ENCODE measurements at regions not wholly inside any gene's neighbourhood (a gene's known extent, or its start where the extent isn't known, plus 50 kb on each side); places are given as distances from the start of the nearest gene placed in this dataset.

- TF ChIP-seq CTCF (IDR thresholded peaks at IDR 0.05; ENCODE audit: extremely low read depth, low read depth, low read length) = no peak
- Histone ChIP-seq H2AFZ (ENCODE audit: low read length) (no peak overlapping the region), H4K20me1 (ENCODE audit: insufficient read depth, low read length) (no peaks in the 10 kb centered on the region), H3K9me3 (ENCODE audit: low read depth, low read length) (no peaks in the 10 kb centered on the region), H3K27ac (ENCODE audit: low read depth, low read length) (no peak overlapping the region), H3K4me3 (ENCODE audit: insufficient read depth, low read length) (no peak overlapping the region), H3K36me3 (ENCODE audit: insufficient read depth, low read length) (no peaks in the 10 kb centered on the region), H3K4me2 (ENCODE audit: insufficient read depth, low read length) (no peak overlapping the region), H3K4me1 (ENCODE audit: insufficient read depth, low read length) (no peaks in the 10 kb centered on the region), H3K79me2 (ENCODE audit: insufficient read depth, low read length) (no peaks in the 10 kb centered on the region), H3K27me3 (ENCODE audit: insufficient read depth, low read length) (no peaks in the 10 kb centered on the region)
- DNase-seq (ENCODE audit: insufficient read length, low spot score, missing footprints) = no peak
These were observed 886.1 kb upstream of the MIR17HG start for GRCh38 chr13:90461398-90461797.

- no peak for DNase-seq (ENCODE audit: insufficient read length, low spot score, missing footprints)
- no peaks in the 10 kb centered on the region for H3K36me3 ChIP-seq (ENCODE audit: insufficient read depth, low read length)
- H3K27me3 ChIP-seq (ENCODE audit: insufficient read depth, low read length) = no peaks in the 10 kb centered on the region
- H4K20me1 ChIP-seq (ENCODE audit: insufficient read depth, low read length) = no peaks in the 10 kb centered on the region
- H3K4me2 ChIP-seq (ENCODE audit: insufficient read depth, low read length) = no peak overlapping the region
- H3K4me3 ChIP-seq (ENCODE audit: insufficient read depth, low read length) = no peak overlapping the region
- no peak overlapping the region for H2AFZ ChIP-seq (ENCODE audit: low read length)
- H3K9me3 ChIP-seq (ENCODE audit: low read depth, low read length) = no peaks in the 10 kb centered on the region
- TF ChIP-seq CTCF (IDR thresholded peaks at IDR 0.05; ENCODE audit: extremely low read depth, low read depth, low read length) = no peak
- H3K27ac ChIP-seq (ENCODE audit: low read depth, low read length) = no peak overlapping the region
- no peaks in the 10 kb centered on the region for H3K4me1 ChIP-seq (ENCODE audit: insufficient read depth, low read length)
- H3K79me2 ChIP-seq (ENCODE audit: insufficient read depth, low read length) = no peaks in the 10 kb centered on the region
These were observed 870.3 kb upstream of the MIR17HG start for GRCh38 chr13:90477216-90477615.

GRCh38 chr13:90483906-90484305 lies 863.6 kb upstream of the MIR17HG start:
- H3K79me2 ChIP-seq (ENCODE audit: insufficient read depth, low read length) = no peaks in the 10 kb centered on the region
- no peak for TF ChIP-seq CTCF (IDR thresholded peaks at IDR 0.05; ENCODE audit: extremely low read depth, low read depth, low read length)
- H3K36me3 ChIP-seq (ENCODE audit: insufficient read depth, low read length) = no peaks in the 10 kb centered on the region
- H4K20me1 ChIP-seq (ENCODE audit: insufficient read depth, low read length) = no peaks in the 10 kb centered on the region
- DNase-seq (ENCODE audit: insufficient read length, low spot score, missing footprints) = no peak
- no peaks in the 10 kb centered on the region for H3K27me3 ChIP-seq (ENCODE audit: insufficient read depth, low read length)
- no peaks in the 10 kb centered on the region for H3K9me3 ChIP-seq (ENCODE audit: low read depth, low read length)
- peaks cover 11% of the 10 kb centered on the region for H3K4me1 ChIP-seq (ENCODE audit: insufficient read depth, low read length)
- H3K4me3 ChIP-seq (ENCODE audit: insufficient read depth, low read length) = no peak overlapping the region
- H3K27ac ChIP-seq (ENCODE audit: low read depth, low read length) = no peak overlapping the region
- no peak overlapping the region for H2AFZ ChIP-seq (ENCODE audit: low read length)
- H3K4me2 ChIP-seq (ENCODE audit: insufficient read depth, low read length) = no peak overlapping the region

- peak overlapping the region; percentile 41 for H3K4me2 ChIP-seq (ENCODE audit: insufficient read depth, low read length)
- no peaks in the 10 kb centered on the region for H3K27me3 ChIP-seq (ENCODE audit: insufficient read depth, low read length)
- no peaks in the 10 kb centered on the region for H3K79me2 ChIP-seq (ENCODE audit: insufficient read depth, low read length)
- no peak overlapping the region for H2AFZ ChIP-seq (ENCODE audit: low read length)
- H3K4me3 ChIP-seq (ENCODE audit: insufficient read depth, low read length) = no peak overlapping the region
- peak; percentile 25 for DNase-seq (ENCODE audit: insufficient read length, low spot score, missing footprints)
- no peaks in the 10 kb centered on the region for H3K9me3 ChIP-seq (ENCODE audit: low read depth, low read length)
- TF ChIP-seq CTCF (IDR thresholded peaks at IDR 0.05; ENCODE audit: extremely low read depth, low read depth, low read length) = no peak
- H3K36me3 ChIP-seq (ENCODE audit: insufficient read depth, low read length) = no peaks in the 10 kb centered on the region
- H4K20me1 ChIP-seq (ENCODE audit: insufficient read depth, low read length) = no peaks in the 10 kb centered on the region
- no peak overlapping the region for H3K27ac ChIP-seq (ENCODE audit: low read depth, low read length)
- peaks cover 11% of the 10 kb centered on the region for H3K4me1 ChIP-seq (ENCODE audit: insufficient read depth, low read length)
These were observed 862.1 kb upstream of the MIR17HG start for GRCh38 chr13:90485436-90485835.

Measured in osteoblast (primary cell).